K562 (cell line): ENCODE measurements at regions not wholly inside any gene's neighbourhood (a gene's known extent, or its start where the extent isn't known, plus 50 kb on each side); places are given as distances from the start of the nearest gene placed in this dataset.

Experiments used
- MGA ChIP-seq: fragments of 450-650 bp; IDR thresholded peaks from 2 replicates; pipeline ENCODE4 v1.6.1; 2016; ENCODE audit warnings: mild to moderate bottlenecking, moderate library complexity

- TF ChIP-seq MGA: no peak
These were observed 254.0 kb downstream of the DMAC1 start (continued) for GRCh38 chr9:7545371-7546165.
